ENCODE measurements at regions not wholly inside any gene's neighbourhood (a gene's known extent, or its start where the extent isn't known, plus 50 kb on each side); places are given as distances from the start of the nearest gene placed in this dataset.

DNA sequence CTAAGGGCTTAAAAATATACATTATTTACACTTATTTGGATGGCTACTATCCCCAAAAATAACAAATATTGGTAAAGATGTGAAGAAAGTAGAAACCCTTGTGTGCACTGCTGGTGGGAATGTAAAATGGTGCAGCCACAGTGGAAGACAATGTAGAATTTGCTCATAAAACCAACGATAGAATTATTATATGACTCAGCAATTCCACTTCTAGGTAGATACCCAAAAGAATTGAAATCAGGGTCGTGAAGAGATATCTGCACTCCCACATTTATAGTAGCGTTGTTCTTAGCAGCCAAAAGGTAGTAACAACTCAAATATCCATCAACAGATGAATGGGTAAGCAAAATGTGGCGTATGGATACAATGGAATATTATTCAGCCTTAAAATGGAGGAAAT lies 181.6 kb upstream of the UBE3A start:
- TF ChIP-seq, protein P1, sequence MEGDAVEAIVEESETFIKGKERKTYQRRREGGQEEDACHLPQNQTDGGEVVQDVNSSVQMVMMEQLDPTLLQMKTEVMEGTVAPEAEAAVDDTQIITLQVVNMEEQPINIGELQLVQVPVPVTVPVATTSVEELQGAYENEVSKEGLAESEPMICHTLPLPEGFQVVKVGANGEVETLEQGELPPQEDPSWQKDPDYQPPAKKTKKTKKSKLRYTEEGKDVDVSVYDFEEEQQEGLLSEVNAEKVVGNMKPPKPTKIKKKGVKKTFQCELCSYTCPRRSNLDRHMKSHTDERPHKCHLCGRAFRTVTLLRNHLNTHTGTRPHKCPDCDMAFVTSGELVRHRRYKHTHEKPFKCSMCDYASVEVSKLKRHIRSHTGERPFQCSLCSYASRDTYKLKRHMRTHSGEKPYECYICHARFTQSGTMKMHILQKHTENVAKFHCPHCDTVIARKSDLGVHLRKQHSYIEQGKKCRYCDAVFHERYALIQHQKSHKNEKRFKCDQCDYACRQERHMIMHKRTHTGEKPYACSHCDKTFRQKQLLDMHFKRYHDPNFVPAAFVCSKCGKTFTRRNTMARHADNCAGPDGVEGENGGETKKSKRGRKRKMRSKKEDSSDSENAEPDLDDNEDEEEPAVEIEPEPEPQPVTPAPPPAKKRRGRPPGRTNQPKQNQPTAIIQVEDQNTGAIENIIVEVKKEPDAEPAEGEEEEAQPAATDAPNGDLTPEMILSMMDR (conservative IDR thresholded peaks at IDR 0.05; ENCODE audit: low read depth, low read length): no peak
- TF ChIP-seq EZH2 (IDR thresholded peaks at IDR 0.05; ENCODE audit: borderline replicate concordance, low read depth, low read length, poor library complexity, severe bottlenecking): no peak

All from A673 (cell line).